HG02571 (cell line): ENCODE measurements at regions not wholly inside any gene's neighbourhood (a gene's known extent, or its start where the extent isn't known, plus 50 kb on each side); places are given as distances from the start of the nearest gene placed in this dataset.
"Not testable (repeated sequence)": the region's sequence is repeated elsewhere in the genome, so short reads cannot be mapped to it uniquely, and the experiment has no call there.

Experiments
- ATAC-seq: cut with Tn5 transposase; IDR thresholded peaks from one replicate; pipeline ENCODE4 v1.9.1; 2021; ENCODE audit warnings: mild to moderate bottlenecking, moderate library complexity; ENCODE audit not compliant: unreplicated experiment

DNA sequence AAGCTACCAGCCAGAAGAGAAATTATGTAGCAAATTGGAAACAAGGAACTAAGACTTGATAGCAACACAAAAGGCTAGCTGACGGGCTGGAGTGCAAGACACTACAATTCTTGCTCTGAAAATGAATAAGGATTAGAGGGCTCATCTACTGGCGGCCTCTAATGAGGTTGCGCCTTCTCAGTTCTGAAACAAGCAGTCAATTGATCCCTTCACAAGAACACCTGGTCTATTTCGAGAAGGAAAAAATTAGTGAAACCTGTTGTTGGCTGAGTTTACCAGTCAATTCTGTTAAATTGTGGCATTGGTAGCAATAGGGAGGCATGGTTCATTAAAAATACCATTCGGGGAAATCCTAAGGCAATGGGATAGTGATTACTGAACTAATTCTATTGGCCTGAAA is 74.8 kb upstream of the JARID2 start:
- ATAC-seq: no peak

DNA sequence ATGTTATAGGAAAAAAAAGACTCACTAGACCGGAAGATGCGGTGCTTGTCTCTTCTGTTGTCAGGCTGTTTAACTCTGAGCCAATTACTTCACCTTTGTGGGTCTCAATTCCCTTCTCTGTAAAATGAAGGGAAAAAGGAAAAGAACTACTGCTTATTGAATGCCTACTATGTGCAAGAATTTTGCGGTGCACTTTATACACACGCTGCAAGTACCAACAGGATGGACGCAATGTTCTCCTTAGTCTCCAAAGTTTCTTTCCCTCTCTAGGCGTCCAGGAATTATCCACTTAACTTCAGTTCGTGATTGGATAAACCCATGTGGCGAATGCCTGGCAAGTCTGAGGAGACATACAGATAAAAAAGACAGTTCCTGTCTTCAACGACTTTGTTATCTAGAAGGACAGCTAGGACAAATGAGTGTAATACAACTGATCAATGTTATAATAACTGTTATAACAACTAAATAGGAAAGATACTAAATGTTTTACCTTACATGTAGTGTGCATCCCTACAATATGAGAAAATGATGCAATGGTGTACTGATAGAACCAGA is 69.0 kb upstream of the JARID2 start:
- no peak for ATAC-seq

DNA sequence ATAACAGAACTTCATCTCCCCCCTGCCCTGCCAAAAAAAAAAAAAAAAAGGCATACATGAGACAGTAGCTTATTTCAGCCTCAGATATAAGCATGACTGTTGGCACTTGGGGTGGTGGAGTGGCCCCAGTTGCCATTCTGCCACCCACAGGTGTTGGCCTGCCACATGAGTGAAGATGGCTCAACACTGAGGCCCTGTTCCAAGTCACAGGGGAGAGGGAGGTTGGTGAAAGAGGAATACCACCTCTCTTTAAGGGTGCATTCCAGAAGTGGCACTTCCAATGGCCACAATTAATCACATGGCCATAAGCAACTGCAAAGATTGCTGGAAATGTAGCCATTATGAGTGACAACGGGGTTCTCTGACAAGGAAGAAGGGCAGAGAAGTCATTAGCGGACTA is 61.9 kb upstream of the JARID2 start:
- ATAC-seq: no peak

DNA sequence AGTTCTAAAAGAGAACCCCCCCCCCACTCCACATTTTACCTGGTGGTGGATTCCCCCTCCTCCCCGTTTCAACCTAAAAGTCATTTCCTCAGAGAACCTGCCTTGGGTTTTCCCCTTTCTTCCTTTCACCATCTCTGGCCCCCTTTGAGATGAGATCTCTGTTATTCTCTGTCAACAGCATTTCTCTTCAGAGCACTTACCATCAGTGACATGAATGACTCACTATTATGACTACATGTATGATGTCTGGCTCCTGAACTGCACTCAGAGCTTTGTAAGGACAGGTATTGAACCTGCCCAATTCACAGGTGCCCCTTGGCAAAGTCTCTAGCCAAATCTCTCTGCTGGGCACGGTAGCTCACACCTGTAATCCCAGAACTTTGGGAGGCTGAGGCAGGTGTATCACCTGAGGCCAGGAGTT is 61.4 kb upstream of the JARID2 start:
- ATAC-seq: no peak

DNA sequence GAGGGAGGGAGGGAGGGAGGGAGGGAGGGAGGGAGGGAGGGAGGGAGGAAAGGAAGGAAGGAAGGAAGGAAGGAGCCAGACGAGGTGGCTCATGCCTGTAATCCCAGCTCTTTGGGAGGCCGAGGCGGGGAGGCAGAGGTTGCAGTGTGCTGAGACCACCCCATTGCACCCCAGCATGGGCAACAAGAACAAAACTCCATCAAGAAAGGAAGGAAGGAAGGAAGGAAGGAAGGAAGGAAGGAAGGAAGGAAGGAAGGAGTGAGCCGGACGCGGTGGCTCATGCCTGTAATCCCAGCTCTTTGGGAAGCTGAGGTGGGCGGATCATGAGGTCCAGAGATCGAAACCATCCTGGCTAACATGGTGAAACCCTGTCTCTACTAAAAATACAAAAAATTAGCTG is 60.8 kb upstream of the JARID2 start:
- not testable (repeated sequence) for ATAC-seq

DNA sequence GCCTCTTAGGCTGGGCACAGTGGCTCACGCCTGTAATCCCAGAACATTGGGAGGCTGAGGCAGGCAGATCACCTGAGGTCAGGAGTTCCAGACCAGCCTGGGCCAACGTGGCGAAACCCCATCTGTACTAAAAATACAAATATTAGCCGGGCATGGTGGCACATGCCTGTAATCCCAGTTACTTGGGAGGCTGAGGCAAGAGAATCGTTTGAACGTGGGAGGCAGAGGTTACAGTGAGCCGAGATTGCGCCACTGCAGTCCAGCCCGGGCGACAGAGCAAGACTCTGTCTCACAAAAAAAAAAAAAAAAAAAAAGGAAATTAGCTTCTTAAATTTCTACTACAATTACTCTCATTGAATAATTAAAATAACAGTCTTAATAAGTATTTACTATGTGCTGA is 52.4 kb upstream of the JARID2 start:
- ATAC-seq: not testable (repeated sequence)

DNA sequence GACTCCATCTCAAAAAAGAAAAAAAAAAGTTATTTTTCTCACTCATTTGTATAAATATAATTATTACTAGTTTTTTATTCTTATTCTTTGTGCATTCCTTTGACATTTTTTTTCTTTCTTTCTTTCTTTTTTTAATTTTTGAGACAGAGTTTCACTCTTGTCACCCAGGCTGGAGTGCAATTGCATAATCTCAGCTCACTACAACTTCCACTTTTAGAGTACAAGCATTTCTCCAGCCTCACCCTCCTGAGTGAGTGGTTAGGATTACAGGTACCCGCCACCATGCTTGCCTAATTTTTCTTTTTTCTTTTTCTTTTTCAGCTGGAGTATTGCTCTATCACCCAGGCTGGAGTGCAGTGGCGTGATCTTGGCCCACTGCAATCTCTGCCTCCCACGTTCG is 51.4 kb upstream of the JARID2 start:
- ATAC-seq: no peak
